HepG2 (cell line): ENCODE measurements at regions not wholly inside any gene's neighbourhood (a gene's known extent, or its start where the extent isn't known, plus 50 kb on each side); places are given as distances from the start of the nearest gene placed in this dataset.

Experiments
- FOSL2 ChIP-seq: sonication (generic); formaldehyde crosslinking; IDR thresholded peaks from 2 replicates; pipeline ENCODE4 v1.4.0; 2020; ENCODE audit warnings: missing genetic modification reagents
- FOXA1 ChIP-seq, 2 experiments: fragments of 450-650 bp in 1 of 2; sonication (generic) in 1 of 2; formaldehyde crosslinking in 1 of 2; IDR thresholded peaks; 2 replicates each; pipeline versions ENCODE4 v1.4.0 to v1.6.1; 2016 to 2020; ENCODE audit warnings: missing genetic modification reagents in 1 of 2
- HDAC1 ChIP-seq: sonication (generic); formaldehyde crosslinking; IDR thresholded peaks from 2 replicates; pipeline ENCODE4 v1.5.1; 2020; ENCODE audit warnings: mild to moderate bottlenecking, missing genetic modification reagents
- KDM5B ChIP-seq: sonication (generic); formaldehyde crosslinking; IDR thresholded peaks from 2 replicates; pipeline ENCODE4 v1.4.0; 2020; ENCODE audit warnings: missing genetic modification reagents, mild to moderate bottlenecking, borderline replicate concordance
- NONO ChIP-seq, 2 experiments: fragments of 450-650 bp in 1 of 2; sonication (generic) in 1 of 2; formaldehyde crosslinking in 1 of 2; IDR thresholded peaks in 1 of 2; conservative IDR thresholded peaks in 1 of 2; 2 replicates each; pipeline versions ENCODE4 v1.6.1 to v1.8.0; 2017 to 2022; ENCODE audit warnings: mild to moderate bottlenecking in 1 of 2, missing genetic modification reagents in 1 of 2, moderate library complexity in 1 of 2
- ZFAT ChIP-seq: sonication (generic); formaldehyde crosslinking; conservative IDR thresholded peaks from 2 replicates; pipeline ENCODE4 v1.8.1; 2023; ENCODE audit warnings: missing genetic modification reagents, inconsistent platforms
- ZNF317 ChIP-seq: sonication (generic); formaldehyde crosslinking; IDR thresholded peaks from 2 replicates; pipeline ENCODE4 v1.5.0; 2020; ENCODE audit warnings: mild to moderate bottlenecking, missing genetic modification reagents
- ZNF782 ChIP-seq: sonication (generic); formaldehyde crosslinking; IDR thresholded peaks from 2 replicates; pipeline ENCODE4 v1.4.0; 2020; ENCODE audit warnings: missing genetic modification reagents, mild to moderate bottlenecking, borderline replicate concordance
- TF ChIP-seq, protein P1 (sequence below): sonication (generic); formaldehyde crosslinking; IDR thresholded peaks from one replicate; pipeline ENCODE4 v1.5.1; 2020; ENCODE audit warnings: mild to moderate bottlenecking, missing genetic modification reagents; ENCODE audit errors: not compliant biosample characterization
- TF ChIP-seq, protein P2 (sequence below): sonication (generic); formaldehyde crosslinking; conservative IDR thresholded peaks from 2 replicates; pipeline ENCODE4 v1.8.0; 2022; ENCODE audit warnings: mild to moderate bottlenecking, moderate library complexity, missing genetic modification reagents
- TF ChIP-seq, protein P3 (sequence below): sonication (generic); formaldehyde crosslinking; IDR thresholded peaks from 2 replicates; pipeline ENCODE4 v1.4.0; 2020; ENCODE audit warnings: missing genetic modification reagents
- TF ChIP-seq, protein P4 (sequence below): sonication (generic); formaldehyde crosslinking; IDR thresholded peaks from 2 replicates; pipeline ENCODE4 v1.4.0; 2020; ENCODE audit warnings: missing genetic modification reagents

DNA sequence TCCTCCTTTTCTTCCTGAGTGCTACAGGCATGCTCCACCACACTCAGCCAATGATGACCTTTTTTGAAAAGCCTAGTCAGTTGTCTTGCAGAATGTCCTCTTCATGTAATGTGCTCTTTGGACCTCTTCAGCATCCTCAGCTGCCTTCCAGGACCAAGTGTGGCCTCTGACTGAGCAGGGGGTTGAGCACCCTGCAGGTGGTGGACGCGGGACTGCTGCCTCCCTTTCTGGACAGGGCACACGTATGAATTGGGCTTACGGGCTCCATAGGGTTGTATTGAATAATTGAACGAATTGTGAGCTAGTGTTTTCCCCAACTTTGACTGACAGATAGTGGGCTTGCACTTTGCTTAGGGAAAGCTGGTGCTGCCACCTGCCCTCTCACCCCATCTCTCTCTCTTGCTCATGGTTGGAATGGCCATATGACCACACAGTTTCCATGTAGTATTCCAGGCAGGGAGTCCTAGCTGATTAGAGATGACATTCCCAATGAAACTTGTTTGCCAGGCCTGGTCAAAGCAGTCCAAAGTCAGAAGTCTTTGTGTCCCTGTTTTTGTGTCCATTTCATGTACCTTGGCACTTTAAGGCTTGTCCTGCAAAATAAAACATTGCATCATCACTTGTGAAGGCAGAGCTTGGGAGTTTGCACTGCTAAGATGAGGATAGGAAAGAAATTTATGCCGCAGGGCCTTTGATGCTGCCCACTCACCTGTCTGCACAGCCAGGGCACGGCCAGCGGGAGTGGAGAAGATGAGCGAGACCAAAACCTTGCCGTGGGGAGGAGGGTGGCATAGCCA is 76.3 kb upstream of the NPAS1 start (continued):
- TF ChIP-seq, protein P1, sequence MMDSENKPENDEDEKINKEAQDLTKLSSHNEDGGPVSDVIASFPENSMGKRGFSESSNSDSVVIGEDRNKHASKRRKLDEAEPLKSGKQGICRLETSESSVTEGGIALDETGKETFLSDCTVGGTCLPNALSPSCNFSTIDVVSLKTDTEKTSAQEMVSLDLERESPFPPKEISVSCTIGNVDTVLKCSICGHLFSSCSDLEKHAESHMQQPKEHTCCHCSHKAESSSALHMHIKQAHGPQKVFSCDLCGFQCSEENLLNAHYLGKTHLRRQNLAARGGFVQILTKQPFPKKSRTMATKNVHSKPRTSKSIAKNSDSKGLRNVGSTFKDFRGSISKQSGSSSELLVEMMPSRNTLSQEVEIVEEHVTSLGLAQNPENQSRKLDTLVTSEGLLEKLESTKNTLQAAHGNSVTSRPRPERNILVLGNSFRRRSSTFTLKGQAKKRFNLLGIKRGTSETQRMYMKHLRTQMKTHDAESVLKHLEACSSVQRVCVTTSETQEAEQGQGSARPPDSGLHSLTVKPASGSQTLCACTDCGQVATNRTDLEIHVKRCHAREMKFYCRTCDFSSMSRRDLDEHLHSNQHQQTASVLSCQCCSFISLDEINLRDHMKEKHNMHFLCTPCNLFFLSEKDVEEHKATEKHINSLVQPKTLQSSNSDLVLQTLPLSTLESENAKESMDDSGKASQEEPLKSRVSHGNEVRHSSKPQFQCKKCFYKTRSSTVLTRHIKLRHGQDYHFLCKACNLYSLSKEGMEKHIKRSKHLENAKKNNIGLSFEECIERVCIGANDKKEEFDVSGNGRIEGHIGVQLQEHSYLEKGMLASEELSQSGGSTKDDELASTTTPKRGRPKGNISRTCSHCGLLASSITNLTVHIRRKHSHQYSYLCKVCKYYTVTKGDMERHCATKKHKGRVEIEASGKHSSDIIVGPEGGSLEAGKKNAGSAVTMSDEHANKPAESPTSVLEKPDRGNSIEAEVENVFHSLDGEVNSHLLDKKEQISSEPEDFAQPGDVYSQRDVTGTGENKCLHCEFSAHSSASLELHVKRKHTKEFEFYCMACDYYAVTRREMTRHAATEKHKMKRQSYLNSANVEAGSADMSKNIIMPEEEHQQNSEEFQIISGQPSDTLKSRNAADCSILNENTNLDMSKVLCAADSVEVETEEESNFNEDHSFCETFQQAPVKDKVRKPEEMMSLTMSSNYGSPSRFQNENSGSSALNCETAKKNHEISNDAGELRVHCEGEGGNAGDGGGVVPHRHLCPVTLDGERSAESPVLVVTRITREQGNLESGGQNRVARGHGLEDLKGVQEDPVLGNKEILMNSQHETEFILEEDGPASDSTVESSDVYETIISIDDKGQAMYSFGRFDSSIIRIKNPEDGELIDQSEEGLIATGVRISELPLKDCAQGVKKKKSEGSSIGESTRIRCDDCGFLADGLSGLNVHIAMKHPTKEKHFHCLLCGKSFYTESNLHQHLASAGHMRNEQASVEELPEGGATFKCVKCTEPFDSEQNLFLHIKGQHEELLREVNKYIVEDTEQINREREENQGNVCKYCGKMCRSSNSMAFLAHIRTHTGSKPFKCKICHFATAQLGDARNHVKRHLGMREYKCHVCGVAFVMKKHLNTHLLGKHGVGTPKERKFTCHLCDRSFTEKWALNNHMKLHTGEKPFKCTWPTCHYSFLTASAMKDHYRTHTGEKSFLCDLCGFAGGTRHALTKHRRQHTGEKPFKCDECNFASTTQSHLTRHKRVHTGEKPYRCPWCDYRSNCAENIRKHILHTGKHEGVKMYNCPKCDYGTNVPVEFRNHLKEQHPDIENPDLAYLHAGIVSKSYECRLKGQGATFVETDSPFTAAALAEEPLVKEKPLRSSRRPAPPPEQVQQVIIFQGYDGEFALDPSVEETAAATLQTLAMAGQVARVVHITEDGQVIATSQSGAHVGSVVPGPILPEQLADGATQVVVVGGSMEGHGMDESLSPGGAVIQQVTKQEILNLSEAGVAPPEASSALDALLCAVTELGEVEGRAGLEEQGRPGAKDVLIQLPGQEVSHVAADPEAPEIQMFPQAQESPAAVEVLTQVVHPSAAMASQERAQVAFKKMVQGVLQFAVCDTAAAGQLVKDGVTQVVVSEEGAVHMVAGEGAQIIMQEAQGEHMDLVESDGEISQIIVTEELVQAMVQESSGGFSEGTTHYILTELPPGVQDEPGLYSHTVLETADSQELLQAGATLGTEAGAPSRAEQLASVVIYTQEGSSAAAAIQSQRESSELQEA (CRISPR knock-in tag) = no peak
- no peak for TF ChIP-seq ZFAT (CRISPR knock-in tag)
- TF ChIP-seq, protein P2, sequence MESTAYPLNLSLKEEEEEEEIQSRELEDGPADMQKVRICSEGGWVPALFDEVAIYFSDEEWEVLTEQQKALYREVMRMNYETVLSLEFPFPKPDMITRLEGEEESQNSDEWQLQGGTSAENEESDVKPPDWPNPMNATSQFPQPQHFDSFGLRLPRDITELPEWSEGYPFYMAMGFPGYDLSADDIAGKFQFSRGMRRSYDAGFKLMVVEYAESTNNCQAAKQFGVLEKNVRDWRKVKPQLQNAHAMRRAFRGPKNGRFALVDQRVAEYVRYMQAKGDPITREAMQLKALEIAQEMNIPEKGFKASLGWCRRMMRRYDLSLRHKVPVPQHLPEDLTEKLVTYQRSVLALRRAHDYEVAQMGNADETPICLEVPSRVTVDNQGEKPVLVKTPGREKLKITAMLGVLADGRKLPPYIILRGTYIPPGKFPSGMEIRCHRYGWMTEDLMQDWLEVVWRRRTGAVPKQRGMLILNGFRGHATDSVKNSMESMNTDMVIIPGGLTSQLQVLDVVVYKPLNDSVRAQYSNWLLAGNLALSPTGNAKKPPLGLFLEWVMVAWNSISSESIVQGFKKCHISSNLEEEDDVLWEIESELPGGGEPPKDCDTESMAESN = no peak
- TF ChIP-seq NONO (IDR thresholded peaks at IDR 0.05) = no peak
- 0 out of 2 replicates have a peak, but pooled peaks have one; percentile 26 for TF ChIP-seq NONO (CRISPR knock-in tag; conservative IDR thresholded peaks at IDR 0.05)
- TF ChIP-seq KDM5B (CRISPR knock-in tag) = no peak; the same call in 1 of the 2 replicates
- no peak for TF ChIP-seq ZNF782 (CRISPR knock-in tag)
- TF ChIP-seq, protein P3, sequence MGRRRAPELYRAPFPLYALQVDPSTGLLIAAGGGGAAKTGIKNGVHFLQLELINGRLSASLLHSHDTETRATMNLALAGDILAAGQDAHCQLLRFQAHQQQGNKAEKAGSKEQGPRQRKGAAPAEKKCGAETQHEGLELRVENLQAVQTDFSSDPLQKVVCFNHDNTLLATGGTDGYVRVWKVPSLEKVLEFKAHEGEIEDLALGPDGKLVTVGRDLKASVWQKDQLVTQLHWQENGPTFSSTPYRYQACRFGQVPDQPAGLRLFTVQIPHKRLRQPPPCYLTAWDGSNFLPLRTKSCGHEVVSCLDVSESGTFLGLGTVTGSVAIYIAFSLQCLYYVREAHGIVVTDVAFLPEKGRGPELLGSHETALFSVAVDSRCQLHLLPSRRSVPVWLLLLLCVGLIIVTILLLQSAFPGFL = no peak
- TF ChIP-seq FOXA1 (IDR thresholded peaks at IDR 0.05) = no peak
- no peak for TF ChIP-seq FOXA1 (CRISPR knock-in tag; IDR thresholded peaks at IDR 0.05)
- TF ChIP-seq ZNF317 (CRISPR knock-in tag) = no peak
- TF ChIP-seq, protein P4, sequence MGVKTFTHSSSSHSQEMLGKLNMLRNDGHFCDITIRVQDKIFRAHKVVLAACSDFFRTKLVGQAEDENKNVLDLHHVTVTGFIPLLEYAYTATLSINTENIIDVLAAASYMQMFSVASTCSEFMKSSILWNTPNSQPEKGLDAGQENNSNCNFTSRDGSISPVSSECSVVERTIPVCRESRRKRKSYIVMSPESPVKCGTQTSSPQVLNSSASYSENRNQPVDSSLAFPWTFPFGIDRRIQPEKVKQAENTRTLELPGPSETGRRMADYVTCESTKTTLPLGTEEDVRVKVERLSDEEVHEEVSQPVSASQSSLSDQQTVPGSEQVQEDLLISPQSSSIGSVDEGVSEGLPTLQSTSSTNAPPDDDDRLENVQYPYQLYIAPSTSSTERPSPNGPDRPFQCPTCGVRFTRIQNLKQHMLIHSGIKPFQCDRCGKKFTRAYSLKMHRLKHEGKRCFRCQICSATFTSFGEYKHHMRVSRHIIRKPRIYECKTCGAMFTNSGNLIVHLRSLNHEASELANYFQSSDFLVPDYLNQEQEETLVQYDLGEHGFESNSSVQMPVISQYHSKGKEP (CRISPR knock-in tag) = no peak
- no peak for TF ChIP-seq FOSL2 (CRISPR knock-in tag)
- TF ChIP-seq HDAC1 = peak; percentile 63
